Hepatocyte (in vitro differentiated cells): ENCODE measurements at regions not wholly inside any gene's neighbourhood (a gene's known extent, or its start where the extent isn't known, plus 50 kb on each side); places are given as distances from the start of the nearest gene placed in this dataset.
"Not testable (repeated sequence)": the region's sequence is repeated elsewhere in the genome, so short reads cannot be mapped to it uniquely, and the experiment has no call there.

Experiments used
- DNase-seq: peaks from one replicate; pipeline ENCODE4 v3.0.0-alpha.2; 2016; ENCODE audit warnings: low spot score
- H2AFZ ChIP-seq: fragments of 200-600 bp; sonication (generic); 2 replicates; pipeline ENCODE4 v1.6.0; 2016; ENCODE audit warnings: antibody characterized with exemption, mild to moderate bottlenecking
- H3K27ac ChIP-seq: fragments of 200-600 bp; sonication (generic); 2 replicates; pipeline ENCODE4 v1.5.1; 2016; ENCODE audit warnings: mild to moderate bottlenecking
- H3K27me3 ChIP-seq: fragments of 200-600 bp; sonication (generic); 2 replicates; pipeline ENCODE4 v1.6.1; 2016
- H3K36me3 ChIP-seq: fragments of 200-600 bp; sonication (generic); replicated peaks from 2 replicates; pipeline ENCODE4 v1.5.1; 2016; ENCODE audit warnings: low read depth; ENCODE audit not compliant: insufficient read depth
- H3K4me1 ChIP-seq: fragments of 200-600 bp; sonication (generic); 2 replicates; pipeline ENCODE4 v1.5.1; 2016; ENCODE audit warnings: mild to moderate bottlenecking, moderate library complexity; ENCODE audit not compliant: insufficient read depth
- H3K4me2 ChIP-seq: fragments of 200-600 bp; sonication (generic); 2 replicates; pipeline ENCODE4 v1.6.0; 2016
- H3K4me3 ChIP-seq: fragments of 200-600 bp; sonication (generic); 2 replicates; pipeline ENCODE4 v1.5.1; 2016; ENCODE audit warnings: mild to moderate bottlenecking
- H3K79me2 ChIP-seq: fragments of 200-600 bp; sonication (generic); 2 replicates; pipeline ENCODE4 v1.6.0; 2017; ENCODE audit warnings: mild to moderate bottlenecking
- H3K9me2 ChIP-seq: fragments of 200-600 bp; sonication (generic); replicated peaks from 2 replicates; pipeline ENCODE4 v1.6.0; 2017; ENCODE audit warnings: mild to moderate bottlenecking; ENCODE audit not compliant: insufficient read depth
- H3K9me3 ChIP-seq: fragments of 200-600 bp; sonication (generic); 2 replicates; pipeline ENCODE4 v1.5.1; 2016; ENCODE audit warnings: low read depth, mild to moderate bottlenecking
- H4K20me1 ChIP-seq: fragments of 200-600 bp; sonication (generic); 2 replicates; pipeline ENCODE4 v1.6.0; 2016; ENCODE audit warnings: mild to moderate bottlenecking; ENCODE audit not compliant: insufficient read depth, poor library complexity, severe bottlenecking
- CTCF ChIP-seq: fragments of 200-600 bp; sonication (generic); IDR thresholded peaks from 2 replicates; pipeline ENCODE4 v1.5.1; 2016; ENCODE audit warnings: antibody characterized with exemption, mild to moderate bottlenecking; ENCODE audit not compliant: poor library complexity
- EZH2 ChIP-seq: fragments of 200-600 bp; sonication (generic); IDR thresholded peaks from 2 replicates; pipeline ENCODE4 v1.6.1; 2016; ENCODE audit warnings: antibody characterized with exemption, mild to moderate bottlenecking, borderline replicate concordance
- EZH2phosphoT487 ChIP-seq: fragments of 200-600 bp; sonication (generic); IDR thresholded peaks from one replicate; pipeline ENCODE4 v1.6.1; 2018; ENCODE audit warnings: antibody characterized with exemption, mild to moderate bottlenecking, low read depth, moderate library complexity; ENCODE audit not compliant: unreplicated experiment, severe bottlenecking
- WGBS: methylation state at CpG from one replicate; pipeline ENCODE4 v1.1.6; 2016; ENCODE audit warnings: low lambda C conversion rate; ENCODE audit errors: missing lambda C conversion rate; 5-methylcytosine and 5-hydroxymethylcytosine counted together

DNA sequence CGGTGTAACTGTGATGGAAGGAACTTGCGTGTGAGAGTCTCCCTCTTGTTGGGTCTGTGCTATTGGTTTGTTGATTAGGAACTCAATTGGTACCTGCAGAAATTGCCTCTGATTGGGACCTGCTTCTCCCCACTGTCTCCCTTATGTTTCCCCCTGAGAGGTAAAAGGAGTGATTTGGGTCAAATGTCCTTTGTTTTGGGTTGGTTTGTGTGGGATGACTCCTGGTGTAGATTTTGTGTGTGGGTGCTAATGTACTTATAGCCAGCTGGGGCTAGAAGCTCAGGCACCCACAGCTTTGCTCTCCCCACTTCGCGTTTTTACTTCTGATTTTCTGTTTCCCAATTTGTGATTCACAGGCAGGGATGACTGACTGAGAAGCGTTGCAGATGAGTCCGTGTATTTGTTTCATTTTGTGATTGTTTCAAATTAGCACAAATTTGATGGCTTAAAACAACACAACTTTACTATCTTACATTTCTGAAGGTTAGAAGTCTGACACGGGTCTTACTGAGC is 79.1 kb downstream of the UTRN start:
- Histone ChIP-seq H3K27me3 (no peaks in the 10 kb centered on the region), H2AFZ (no peak overlapping the region), H3K79me2 (peaks cover 89% of the 10 kb centered on the region), H3K4me2 (no peak overlapping the region), H3K36me3 (no peaks in the 10 kb centered on the region), H3K9me3 (no peaks in the 10 kb centered on the region), H3K4me3 (no peak overlapping the region), H3K9me2 (no peaks in the 10 kb centered on the region), H3K27ac (no peak overlapping the region), H4K20me1 (no peaks in the 10 kb centered on the region), H3K4me1 (no peaks in the 10 kb centered on the region)
- WGBS, result 95% methylated on average over 7 of the region's 7 CpGs
- TF ChIP-seq EZH2phosphoT487 (no peak), CTCF (no peak), EZH2 (no peak)
- no peak for DNase-seq

DNA sequence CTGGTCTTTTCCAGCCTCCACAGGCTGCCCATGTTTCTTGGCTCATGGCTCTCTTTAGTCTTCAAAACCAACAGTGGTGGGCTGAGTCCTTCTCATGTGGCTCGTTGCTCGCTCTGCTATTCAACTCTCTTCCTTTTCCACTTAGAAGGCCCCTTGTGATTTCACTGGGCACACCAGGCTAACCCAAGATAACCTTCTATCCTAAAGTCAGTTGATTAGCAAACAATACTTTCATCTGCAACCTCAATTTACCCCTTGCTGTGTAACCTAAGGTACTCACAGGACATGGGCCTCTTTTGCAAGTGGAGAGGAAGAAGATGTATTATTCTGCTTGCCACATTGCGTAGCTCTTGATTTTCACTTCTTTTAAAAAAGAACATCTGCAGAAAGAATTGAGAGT is 79.6 kb downstream of the UTRN start:
- no peak for TF ChIP-seq EZH2
- no peak for TF ChIP-seq EZH2phosphoT487
- TF ChIP-seq CTCF, result no peak
- 79% methylated on average over 3 of the region's 3 CpGs for WGBS
- Histone ChIP-seq H4K20me1 (no peaks in the 10 kb centered on the region), H3K27me3 (no peaks in the 10 kb centered on the region), H3K9me2 (no peaks in the 10 kb centered on the region), H3K79me2 (peaks cover 89% of the 10 kb centered on the region), H3K4me1 (no peaks in the 10 kb centered on the region), H3K4me2 (no peak overlapping the region), H3K9me3 (no peaks in the 10 kb centered on the region), H3K4me3 (no peak overlapping the region), H2AFZ (no peak overlapping the region), H3K27ac (no peak overlapping the region), H3K36me3 (no peaks in the 10 kb centered on the region)
- no peak for DNase-seq

GRCh38 chr6:144365271-144365670 is 80.1 kb downstream of the UTRN start:
- H3K9me3 ChIP-seq, result no peaks in the 10 kb centered on the region
- TF ChIP-seq EZH2 (no peak), EZH2phosphoT487 (no peak), CTCF (no peak)
- H3K4me1 ChIP-seq, result no peaks in the 10 kb centered on the region
- no peaks in the 10 kb centered on the region for H3K36me3 ChIP-seq
- 94% methylated on average over 1 of the region's 1 CpG for WGBS
- H3K27ac ChIP-seq, result no peak overlapping the region
- H3K4me2 ChIP-seq, result no peak overlapping the region
- no peak overlapping the region for H2AFZ ChIP-seq
- no peaks in the 10 kb centered on the region for H3K27me3 ChIP-seq
- DNase-seq, result no peak
- H3K4me3 ChIP-seq, result no peak overlapping the region
- no peaks in the 10 kb centered on the region for H3K9me2 ChIP-seq
- peaks cover 92% of the 10 kb centered on the region for H3K79me2 ChIP-seq
- no peaks in the 10 kb centered on the region for H4K20me1 ChIP-seq

DNA sequence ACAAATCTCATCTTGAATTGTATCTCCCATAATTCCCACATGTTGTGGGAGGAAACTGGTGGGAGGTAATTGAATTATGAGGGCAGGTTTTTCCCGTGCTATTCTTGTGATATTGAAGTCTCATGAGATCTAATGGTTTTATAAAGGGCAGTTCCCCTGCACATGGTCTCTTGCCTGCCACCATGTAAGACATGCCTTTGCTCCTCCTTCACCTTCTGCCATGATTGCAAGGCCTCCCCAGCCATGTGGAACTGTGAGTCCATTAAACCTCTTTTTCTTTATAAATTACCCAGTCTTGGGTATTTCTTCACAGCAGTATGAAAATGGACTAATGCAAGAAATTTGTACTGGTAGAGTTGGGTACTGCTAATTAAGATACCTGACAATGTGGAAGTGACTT is 84.6 kb downstream of the UTRN start:
- not testable (repeated sequence) for H3K9me3 ChIP-seq, H3K9me2 ChIP-seq, DNase-seq, H4K20me1 ChIP-seq, H3K36me3 ChIP-seq, H2AFZ ChIP-seq, H3K4me1 ChIP-seq, H3K4me3 ChIP-seq, H3K4me2 ChIP-seq, H3K27ac ChIP-seq, H3K27me3 ChIP-seq
- 100% methylated on average over 1 of the region's 1 CpG for WGBS
- peaks cover 74% of the 10 kb centered on the region for H3K79me2 ChIP-seq
